GM23338 (cell line): ENCODE measurements at regions not wholly inside any gene's neighbourhood (a gene's known extent, or its start where the extent isn't known, plus 50 kb on each side); places are given as distances from the start of the nearest gene placed in this dataset.

ENCODE experiments used
- CTCF ChIP-seq, 2 experiments: fragments of 200-600 bp in 1 of 2; sonication (generic) in 1 of 2; conservative IDR thresholded peaks; 2 replicates each; pipeline versions ENCODE4 v1.5.1 to v1.6.1; 2016 to 2017; ENCODE audit warnings: antibody characterized with exemption in 2 of 2, low read depth in 2 of 2, mild to moderate bottlenecking in 2 of 2, moderate library complexity in 1 of 2
- ETS1 ChIP-seq: IDR thresholded peaks from 2 replicates; pipeline ENCODE4 v1.6.1; 2016; ENCODE audit warnings: antibody characterized with exemption

DNA sequence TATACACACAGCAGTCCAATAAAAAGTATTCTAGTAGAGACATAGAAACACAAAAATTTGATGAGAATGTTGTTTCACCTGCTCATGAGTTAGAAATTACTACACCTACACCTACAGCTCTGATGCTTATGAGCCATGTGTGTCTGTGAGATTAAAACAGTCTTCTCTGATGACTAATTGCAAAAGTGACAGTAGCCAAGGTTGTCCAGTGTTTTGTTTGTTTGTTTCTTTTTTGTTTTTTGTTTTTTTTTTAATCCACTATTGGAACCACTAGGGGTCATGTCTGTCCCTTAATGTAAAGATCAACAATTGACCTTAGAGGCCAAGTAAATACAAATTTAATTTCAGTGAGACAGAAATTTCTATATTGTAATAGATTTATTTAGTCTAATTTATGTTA, 423.1 kb downstream of the TEX13C start:
- TF ChIP-seq CTCF (conservative IDR thresholded peaks at IDR 0.05; ENCODE audit: low read depth in 2 of 2) (no peak; a peak in 1 of 4 replicates), ETS1 (no peak)
